COLO668 (cell line): ENCODE measurements at regions not wholly inside any gene's neighbourhood (a gene's known extent, or its start where the extent isn't known, plus 50 kb on each side); places are given as distances from the start of the nearest gene placed in this dataset.
A peak's percentile ranks its signal among the peaks of the same experiment; 100 is the strongest.

Experiments
- DNase-seq: peaks from one replicate; lab custom pipeline; 2025; ENCODE audit not compliant: unreplicated experiment; lab: John Stamatoyannopoulos, UW

DNA sequence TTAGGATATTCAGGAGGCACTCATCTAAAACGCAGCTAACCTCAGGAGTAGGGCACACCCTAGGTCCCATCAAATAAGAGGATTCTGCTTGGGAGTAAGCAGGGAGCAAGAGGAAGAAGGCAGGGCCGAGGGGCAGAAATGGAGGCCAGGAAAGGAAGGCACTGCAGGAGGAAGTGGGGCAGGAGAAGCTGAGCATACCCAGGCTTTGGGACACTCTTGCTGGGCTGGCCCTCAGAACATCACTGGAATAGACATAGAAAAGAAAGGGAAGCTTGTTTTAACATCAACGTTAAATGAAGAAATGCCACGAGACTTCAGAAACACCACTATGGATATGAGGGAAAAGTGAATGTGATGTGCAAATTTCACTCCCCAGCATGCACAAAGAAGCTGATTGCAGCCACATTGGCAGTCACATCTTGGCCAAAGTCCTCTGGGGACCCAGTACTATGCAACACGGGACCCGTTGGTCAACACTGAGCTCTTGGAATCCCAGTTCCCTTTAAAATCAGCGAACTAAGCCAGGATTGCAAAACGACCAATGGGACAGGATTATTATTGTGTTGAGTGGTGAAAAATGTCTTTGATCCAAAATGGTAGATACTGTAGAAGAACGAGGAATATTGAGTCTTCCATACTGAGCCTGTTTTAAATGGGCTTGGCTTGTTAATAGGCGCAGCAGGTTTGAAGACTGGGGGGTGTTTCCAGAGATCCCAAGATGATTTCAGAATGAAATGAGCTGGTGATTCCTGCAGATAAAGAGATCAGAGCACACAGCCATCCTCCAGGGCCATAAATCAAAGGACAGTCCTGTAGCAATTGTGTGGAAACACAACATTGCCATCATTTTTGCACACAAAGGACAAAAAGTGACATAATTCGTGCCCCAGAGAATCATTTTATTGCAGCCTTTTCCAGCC lies 152.4 kb downstream of the TOMM20 start:
- DNase-seq = no peak

DNA sequence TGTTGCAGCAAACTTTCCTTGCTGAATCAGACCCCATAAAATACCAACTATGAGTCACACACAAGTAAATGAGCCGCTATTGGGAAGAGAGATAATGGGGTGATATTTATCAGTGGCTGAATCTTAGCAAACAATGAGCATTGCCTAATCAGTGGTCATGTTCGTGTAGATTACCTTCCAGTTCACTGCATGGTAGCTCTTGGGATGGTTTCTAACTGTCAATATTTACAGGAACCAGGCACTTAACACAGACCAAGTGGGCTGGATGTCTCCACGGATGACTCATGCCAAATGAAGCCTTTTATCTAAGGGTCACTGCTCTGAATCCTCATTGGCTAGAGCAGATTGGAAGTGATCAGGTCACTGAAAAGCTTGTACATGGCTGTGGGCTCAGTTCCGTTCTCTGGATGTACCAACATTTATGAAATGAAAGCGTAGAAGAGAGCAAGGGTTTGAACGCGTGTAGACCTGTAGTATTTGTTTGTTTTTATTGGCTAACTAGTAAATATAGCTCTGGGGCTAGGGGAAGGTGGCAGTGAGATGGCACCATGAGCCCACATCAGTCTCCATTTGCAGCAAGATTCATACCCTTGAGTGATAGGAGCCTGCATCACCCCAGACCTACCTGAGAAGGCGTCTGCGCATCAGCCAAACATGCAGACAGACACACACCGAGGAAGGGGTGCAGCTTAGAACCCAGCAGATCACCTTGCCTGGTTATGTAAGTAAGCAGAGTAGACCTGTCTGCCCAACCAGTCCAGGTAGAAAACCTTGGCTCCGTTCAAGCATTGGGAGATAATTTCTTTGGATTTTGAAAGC lies 153.3 kb downstream of the TOMM20 start:
- peak; percentile 83 for DNase-seq

DNA sequence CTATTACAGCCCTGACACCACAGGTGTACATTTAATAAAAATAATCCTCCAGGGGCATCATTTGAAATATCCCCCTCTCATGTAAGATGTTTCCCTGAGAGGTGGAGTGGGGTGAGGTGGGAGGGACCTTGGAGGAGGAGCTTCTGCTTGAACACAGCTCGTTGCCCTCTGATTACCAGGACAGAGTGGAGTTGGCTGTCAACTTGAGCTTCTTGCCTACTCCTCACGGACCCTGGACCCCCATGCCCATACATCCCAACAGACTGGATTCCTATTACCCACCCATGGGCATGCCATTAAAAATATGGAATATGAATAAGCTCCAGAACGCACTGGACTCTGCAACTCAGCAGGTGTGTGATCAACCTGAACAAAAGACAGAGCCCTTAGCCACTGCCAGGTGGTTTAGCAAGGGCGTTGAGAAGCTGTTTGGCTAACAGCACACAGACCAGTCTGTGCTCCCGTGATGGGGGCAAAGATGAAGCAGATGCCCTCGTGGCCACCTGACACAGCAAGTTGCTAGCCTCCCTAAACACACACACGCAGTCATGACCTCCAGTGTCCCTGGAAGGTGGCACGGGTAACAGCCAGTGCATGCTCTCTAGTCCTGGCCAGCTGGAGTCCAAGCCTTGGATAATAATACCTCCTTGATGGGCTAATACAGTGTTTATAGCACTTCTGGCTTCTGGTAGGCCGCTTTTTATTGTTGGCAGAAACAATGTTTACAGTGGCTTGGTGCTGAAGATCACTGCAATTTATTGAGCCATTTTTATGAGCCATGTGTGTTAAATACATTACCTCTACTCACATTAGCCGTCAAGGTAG lies 155.0 kb downstream of the TOMM20 start:
- DNase-seq = peak; percentile 91

DNA sequence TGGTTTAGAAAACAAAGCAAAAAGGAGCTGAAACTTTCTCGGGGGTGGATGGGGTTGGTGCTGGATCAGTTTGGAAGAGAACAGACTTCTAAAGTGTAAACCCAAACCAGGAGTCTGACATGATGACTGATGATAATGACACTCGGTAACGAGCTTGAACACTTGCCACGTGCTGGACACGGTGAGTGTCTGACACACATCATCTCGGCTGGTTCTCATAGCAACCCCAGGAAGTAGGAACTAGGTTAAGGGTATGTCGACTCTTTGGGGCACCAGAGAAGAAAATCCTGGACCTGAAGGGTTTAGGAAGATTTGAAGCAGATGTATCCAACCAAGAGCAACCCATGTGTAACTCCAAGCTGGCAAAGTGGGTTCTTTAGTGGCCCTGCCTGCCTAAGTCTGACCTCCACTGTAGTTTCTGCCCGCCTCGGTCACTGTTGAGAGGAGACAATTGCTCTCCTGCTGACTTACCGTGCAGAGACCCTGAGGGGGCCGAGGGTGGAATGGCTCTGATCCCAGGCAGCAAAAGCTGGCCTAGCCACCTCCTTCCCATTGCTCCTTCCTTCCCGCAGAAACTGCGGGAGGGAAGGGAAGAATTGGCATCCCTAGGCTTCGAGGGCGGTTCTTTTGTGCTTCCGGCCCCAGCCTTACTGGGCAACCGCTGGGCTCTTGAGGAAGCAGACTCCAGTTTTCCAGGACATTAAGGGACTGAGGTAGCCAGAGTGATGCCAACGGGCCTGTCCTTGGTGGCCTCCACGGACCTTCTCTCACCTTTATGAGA lies 156.0 kb downstream of the TOMM20 start:
- DNase-seq = no peak

DNA sequence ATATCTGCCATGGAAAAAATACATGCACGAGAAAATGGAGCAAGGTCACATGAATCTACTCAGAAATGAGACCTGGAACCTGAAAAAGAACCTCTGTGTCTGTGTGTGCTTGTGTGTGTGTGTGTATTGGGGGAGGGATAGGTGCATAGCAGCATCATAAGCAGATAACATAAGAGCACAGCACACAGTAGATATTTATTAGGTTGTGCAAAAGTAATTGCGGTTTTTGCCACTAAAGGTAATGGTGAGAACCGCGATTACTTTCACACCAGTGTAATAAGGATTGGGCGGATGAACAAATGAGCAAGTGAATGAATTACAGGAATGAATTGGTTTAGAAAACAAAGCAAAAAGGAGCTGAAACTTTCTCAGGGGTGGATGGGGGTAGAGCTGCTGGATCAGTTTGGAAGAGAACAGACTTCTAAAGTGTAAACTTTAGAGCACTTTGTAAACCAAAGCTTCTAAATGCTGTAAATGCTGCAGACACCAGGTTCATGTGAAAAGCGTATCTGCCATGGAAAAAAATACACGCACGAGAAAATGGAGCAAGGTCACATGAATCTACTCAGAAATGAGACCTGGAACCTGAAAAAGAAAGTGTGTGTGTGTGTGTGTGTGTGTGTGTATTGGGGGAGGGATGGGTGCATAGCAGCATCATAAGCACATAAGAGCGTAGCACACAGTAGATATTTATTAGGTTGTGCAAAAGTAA lies 156.9 kb downstream of the TOMM20 start:
- no peak for DNase-seq

DNA sequence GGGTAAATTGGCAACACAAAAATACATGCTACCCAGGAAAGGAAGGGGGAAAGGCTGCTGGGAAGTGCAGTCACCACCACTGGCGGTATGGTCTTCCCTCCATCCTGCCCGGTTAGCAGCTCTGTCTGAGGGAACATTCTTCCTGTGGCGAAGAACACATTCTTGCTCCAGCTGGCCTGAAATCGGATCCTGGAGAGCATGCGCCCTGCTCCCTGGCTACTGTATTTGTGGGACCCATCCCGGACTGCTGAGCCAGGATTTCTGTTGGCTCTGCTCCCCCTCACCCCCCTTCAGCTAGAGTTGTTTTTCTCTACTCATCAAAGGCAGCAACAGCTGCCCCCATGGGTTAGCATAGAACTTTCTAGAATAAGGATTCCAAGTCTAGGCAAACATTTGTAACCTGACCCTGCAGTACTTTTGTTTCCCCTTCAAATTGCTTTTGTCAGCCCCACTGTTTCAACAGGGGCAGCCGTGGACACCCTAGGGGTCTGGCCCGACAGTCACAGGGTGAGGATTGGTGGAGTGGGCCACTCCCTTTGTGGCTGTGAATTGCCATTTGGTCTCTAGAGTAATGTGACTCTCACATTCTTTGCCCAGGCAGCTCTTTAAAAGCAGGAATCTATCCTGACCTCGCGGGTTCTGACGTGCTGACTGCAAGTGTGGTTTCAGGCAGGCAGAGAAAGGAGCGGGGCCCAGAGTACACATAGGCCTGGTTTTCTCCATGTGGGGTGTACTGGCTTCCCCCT lies 157.7 kb downstream of the TOMM20 start:
- peak; percentile 92 for DNase-seq

DNA sequence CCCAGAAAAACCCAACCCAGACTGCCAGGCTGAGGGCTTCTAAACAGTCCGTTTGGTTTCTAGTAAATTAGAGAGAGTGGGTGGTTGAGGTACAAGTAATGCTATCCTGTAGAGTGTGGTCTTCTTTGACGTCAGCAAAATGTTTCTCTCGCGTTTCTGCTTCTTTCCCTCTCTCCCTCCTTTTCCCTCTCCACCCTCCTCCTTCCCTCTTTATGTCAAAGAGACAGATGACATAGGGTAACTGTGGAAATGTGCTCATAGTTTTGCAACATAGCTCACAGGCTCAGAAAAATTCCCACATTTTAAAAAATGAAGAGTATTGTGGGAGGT lies 158.3 kb downstream of the TOMM20 start:
- DNase-seq = no peak

DNA sequence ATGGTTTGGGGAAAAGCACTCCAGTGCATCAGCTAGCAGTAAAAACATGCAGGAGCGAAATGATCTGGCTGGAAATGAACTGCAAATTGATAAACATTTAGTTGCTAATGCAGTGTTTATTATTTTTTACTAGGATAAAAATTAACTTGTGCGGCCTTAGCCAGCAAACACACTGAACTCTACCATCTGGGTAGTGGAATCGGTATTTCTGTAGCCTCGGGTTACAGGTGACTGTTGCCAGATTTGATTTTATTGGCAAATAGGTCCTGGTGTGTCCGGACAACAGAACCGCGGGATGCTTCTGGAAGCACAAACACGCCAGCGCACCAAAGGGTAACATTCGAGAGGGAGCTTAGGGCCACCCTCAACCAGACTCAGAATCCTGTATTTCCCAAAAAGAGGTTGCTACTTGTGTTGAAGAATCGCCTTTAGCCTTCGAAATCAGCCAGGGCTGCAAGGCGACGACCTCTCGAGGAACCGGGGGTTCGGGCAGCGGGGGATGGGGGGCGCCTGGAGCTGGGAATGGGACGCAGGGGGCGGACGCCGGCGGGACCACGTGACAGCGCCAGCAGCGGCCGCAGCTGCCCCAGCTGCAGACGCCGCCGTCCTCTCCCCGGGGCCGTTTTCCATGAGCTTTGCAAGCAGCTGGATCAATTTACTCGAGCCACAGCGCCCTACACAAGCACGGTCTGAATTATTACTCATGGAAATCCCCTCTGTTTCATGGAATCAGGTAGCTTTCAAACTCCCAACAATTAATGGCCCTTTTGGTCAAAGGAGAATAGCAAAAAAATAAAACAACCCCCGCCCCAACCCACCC lies 158.8 kb downstream of the TOMM20 start:
- DNase-seq = peak; percentile 94

DNA sequence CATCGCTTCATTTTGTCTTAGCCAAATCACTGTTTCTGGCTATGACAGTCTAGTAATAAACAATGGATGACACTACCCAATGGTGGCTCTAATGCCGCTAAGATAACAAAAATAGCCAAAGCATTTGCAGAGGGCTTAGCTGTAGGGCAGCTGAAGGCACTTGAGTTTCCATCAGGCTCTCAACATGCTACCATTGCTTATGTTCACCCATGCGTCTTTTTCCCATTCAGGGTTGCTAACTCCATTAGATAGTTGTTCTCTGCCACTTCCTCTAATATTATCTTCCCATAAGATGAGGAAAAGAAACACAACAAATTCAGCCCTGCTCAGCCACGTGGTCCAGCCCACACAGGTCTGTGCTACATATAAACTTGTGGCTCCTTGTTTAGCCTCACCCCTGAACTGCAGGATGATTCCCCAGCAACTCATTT lies 159.6 kb downstream of the TOMM20 start:
- no peak for DNase-seq

DNA sequence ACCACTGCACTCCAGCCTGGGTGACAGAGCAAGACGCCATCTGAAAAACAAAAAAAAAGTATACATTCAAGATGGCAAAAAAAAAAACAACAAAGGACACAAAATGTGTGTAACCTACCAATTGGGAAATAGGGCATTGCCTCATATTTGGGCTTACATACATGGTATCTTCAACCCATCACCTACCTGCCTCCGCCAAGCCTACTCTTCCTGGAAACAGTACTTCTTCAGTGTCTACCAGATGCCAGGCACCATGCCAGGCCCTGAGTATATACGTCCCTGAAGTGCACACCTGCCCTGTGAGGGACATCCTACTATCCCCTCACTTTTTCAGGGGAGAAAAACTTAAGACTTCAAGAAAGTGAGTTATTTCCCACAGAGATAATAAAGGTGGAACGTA lies 160.2 kb downstream of the TOMM20 start:
- peak; percentile 38 for DNase-seq

DNA sequence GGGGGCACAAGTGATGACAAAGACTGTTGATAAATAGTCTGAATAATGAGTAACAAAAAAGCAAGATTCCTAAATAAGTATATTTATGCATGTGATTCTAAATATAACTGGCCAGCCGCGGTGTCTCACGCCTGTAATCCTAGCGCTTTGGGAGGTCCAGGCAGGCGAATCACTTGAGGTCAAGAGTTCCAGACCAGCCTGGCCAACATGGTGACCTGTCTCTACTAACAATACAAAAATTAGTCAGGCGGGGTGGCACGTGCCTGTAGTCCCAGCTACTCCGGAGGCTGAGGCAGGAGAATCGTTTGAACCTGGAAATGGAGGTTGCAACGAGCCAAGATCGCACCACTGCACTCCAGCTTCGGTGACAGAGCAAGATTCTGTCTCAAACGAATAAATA lies 161.5 kb downstream of the TOMM20 start:
- DNase-seq = no peak

DNA sequence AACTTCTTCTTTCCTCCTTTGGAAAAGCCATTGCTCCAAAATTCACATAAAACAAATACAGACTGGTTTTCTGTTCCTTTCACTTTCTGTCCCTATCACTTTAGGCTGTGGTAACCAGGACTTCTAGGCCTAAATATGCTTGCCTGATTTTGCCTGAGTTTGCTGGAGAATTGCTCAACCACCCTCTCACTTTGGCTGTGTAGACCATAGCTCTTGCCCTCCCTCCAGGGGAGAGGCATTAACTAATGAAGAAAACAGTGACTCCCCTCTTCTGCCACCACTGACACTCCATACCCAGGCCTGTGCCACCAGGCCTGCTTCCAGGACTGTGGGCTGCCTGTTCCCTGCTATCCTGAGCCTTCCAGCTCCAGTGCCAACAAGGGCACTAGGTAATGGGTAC lies 163.5 kb downstream of the TOMM20 start:
- DNase-seq = no peak

DNA sequence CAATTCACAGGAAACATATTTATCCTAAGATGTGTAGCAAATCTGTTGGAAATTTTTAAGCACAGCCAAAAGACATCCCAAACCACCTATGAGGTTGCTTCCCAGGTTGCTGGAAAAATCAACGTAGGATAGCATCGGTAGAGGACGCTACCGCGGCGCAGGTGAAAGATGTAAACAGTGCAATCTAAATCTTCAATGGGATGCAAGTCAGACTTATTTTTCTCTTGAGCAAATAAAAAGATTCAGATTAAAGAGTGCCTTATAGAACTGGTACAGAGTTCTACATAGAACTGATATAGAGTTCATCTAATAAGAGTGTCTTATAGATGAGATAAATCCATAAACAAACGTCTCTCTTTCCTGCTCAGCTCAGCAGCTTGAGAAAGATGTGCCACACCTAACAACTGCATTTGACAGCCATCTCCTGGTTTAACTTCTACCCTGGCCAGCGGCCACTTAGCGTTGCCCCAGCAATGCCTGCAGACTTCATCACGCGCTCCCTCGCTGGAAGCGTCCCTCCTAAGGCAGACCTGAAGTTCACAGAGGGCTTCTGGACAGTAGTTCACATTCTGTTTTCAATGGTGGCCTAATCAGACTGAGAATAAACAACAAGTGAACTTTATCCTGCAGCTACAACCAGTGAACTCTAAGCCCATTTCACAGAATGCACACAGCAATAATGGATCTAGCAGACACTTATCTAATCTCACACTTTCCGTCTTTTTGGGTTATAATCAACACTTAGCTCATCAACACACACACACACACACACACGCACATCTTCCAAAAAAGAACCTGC lies 164.5 kb downstream of the TOMM20 start:
- DNase-seq = no peak

DNA sequence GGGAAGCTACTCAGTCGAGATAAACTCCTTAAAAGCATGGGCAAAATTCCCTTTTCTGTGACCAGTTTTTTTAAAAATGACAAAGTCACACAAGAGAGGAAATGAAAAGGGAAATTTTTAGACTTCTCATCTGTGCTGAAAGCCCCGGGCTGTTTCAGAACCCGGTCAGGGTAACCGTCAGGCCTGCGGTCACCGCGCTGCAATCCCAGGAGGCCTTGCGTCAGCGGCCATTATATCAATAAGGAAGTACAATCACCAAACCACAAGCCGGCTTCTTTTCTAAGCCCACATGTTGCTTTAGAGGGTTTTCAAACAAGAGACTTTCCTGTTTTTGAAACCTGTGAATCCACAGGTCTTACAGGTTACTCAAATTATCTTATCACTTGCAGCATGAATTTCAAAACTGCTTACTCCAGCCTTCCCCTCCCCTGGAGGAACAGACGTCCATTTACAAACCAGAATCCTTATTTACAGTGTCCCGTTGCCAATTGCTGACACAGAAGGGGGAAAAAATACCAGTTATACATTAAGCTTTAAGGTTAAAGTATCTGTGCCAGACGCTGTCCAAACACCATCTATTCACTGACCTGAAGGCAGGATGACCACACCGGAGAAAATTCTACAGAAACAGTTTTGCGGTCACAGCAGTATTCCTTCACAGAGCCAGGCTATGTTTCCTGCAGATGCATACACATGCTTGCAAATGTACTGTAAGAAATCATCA lies 165.3 kb downstream of the TOMM20 start:
- DNase-seq = peak; percentile 77

DNA sequence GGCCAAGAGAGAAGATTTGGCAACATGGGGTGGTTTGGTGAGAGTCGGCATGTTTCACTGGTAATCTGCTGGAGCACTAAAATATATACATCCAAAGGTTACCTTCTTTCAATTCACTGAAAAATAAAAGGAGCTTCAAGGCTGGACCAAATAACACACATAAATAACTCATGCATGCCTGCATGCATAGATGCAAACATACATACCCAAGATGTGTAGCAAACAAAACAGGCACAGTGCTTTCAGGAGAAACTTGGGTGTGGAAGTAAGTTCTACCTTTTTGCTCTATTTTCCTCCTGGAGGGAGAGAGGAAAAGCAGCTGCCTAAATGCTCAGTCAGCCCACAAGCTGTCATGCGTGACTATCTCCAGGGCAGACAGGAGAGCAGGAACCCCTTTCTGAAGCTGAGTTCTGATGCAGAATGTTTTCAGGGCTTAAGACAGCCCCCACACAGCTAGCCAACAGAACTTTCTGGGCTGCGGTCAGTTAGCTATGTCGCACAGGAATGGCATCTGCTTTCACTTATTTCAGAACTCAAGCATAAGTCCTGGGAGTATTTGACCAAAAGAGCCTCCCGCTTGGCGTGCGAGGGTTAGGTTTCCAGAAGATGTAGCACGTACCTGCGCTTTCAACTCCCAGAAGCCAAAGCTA lies 166.2 kb downstream of the TOMM20 start:
- DNase-seq = peak; percentile 63
